B cell (primary cell): ENCODE measurements at regions not wholly inside any gene's neighbourhood (a gene's known extent, or its start where the extent isn't known, plus 50 kb on each side); places are given as distances from the start of the nearest gene placed in this dataset.

ENCODE experiments used
- CTCF ChIP-seq: fragments of 200-600 bp; IDR thresholded peaks from one replicate; pipeline ENCODE4 v1.8.0; 2022; ENCODE audit warnings: antibody characterized with exemption, mild to moderate bottlenecking
- EZH2 ChIP-seq: IDR thresholded peaks from 2 replicates; pipeline ENCODE4 v1.6.1; 2012; ENCODE audit warnings: borderline replicate concordance, low read depth, mild to moderate bottlenecking, moderate library complexity, low read length; ENCODE audit not compliant: insufficient read depth, poor library complexity, severe bottlenecking

- TF ChIP-seq CTCF: no peak
- no peak for TF ChIP-seq EZH2
Observed at GRCh38 chr3:105039004-105039403, 327.7 kb upstream of the ALCAM start.
